ENCODE measurements at regions not wholly inside any gene's neighbourhood (a gene's known extent, or its start where the extent isn't known, plus 50 kb on each side); places are given as distances from the start of the nearest gene placed in this dataset.

DNA sequence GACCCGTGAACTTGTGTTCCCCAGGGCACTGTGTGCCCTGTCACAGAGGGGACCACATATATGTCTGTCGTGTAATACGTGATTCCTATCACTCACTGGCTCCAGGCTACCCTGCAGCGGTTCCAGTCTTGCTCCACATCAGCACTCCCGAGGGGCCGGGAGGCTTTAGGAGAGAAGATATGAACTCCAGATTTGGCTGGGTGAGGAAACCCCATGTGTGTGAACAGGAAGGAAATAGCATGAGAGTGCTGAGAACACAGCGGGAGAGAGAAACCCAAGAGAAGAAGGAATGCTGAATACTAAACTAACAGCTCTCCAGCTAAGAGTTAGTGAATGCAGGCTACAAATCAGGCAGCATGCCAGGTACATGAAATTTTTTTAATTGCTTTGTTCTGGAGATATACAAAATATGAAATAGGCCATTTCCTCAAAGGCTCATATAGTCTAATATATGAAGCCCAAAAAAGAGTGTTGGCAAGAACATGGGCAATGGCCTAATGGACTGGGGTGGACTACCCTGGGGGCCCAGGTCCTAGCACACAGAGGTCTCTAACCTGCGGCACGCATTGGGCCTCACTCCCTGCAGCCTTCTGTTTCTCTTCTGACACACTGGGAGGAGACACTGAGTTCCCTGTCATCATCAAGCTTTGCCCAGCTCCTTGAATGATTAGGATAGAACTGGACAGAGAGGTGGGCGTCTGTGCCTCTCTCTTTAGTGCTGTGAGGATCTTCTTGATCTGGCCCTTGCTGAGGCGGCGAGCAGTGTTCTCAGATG is 372.8 kb upstream of the RAB6C start:
- H4K20me1 ChIP-seq (ENCODE audit: insufficient read depth), result no peaks in the 10 kb centered on the region
- no peaks in the 10 kb centered on the region for H3K79me2 ChIP-seq (ENCODE audit: low read depth)
- intact Hi-C loops (cut with micrococcal nuclease; ENCODE audit: unreplicated experiment), result no loop called here
- no peak overlapping the region for H2AFZ ChIP-seq
- no TSS peak for BruUV-seq (replicated peaks)
- H3K4me3 ChIP-seq, result no peak overlapping the region
- H3K4me1 ChIP-seq (replicated peaks; ENCODE audit: insufficient read depth), result no peaks in the 10 kb centered on the region
- CTCF ChIA-PET, result no interaction called here
- no peaks in the 10 kb centered on the region for H3K36me3 ChIP-seq (ENCODE audit: low read depth)
- no peak for DNase-seq
- no peaks in the 10 kb centered on the region for H3F3A ChIP-seq (ENCODE audit: insufficient read depth, low read depth)
- H3K4me2 ChIP-seq, result no peak overlapping the region
- H3K27ac ChIP-seq, result no peak overlapping the region
- POLR2A ChIA-PET (ENCODE audit: unreplicated experiment), result no interaction called here
- no peaks in the 10 kb centered on the region for H3K9me3 ChIP-seq (ENCODE audit: insufficient read depth, low read depth)
- peaks cover 7% of the 10 kb centered on the region; the same call in 1 of the 2 replicates for H3K27me3 ChIP-seq (ENCODE audit: insufficient read depth, low read depth)
- H3K9me2 ChIP-seq (ENCODE audit: insufficient read depth), result no peaks in the 10 kb centered on the region
- TF ChIP-seq EZH2 (IDR thresholded peaks at IDR 0.05; ENCODE audit: low read depth), result no peak
- TF ChIP-seq, protein P1, sequence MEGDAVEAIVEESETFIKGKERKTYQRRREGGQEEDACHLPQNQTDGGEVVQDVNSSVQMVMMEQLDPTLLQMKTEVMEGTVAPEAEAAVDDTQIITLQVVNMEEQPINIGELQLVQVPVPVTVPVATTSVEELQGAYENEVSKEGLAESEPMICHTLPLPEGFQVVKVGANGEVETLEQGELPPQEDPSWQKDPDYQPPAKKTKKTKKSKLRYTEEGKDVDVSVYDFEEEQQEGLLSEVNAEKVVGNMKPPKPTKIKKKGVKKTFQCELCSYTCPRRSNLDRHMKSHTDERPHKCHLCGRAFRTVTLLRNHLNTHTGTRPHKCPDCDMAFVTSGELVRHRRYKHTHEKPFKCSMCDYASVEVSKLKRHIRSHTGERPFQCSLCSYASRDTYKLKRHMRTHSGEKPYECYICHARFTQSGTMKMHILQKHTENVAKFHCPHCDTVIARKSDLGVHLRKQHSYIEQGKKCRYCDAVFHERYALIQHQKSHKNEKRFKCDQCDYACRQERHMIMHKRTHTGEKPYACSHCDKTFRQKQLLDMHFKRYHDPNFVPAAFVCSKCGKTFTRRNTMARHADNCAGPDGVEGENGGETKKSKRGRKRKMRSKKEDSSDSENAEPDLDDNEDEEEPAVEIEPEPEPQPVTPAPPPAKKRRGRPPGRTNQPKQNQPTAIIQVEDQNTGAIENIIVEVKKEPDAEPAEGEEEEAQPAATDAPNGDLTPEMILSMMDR (conservative IDR thresholded peaks at IDR 0.05), result no peak

DNA sequence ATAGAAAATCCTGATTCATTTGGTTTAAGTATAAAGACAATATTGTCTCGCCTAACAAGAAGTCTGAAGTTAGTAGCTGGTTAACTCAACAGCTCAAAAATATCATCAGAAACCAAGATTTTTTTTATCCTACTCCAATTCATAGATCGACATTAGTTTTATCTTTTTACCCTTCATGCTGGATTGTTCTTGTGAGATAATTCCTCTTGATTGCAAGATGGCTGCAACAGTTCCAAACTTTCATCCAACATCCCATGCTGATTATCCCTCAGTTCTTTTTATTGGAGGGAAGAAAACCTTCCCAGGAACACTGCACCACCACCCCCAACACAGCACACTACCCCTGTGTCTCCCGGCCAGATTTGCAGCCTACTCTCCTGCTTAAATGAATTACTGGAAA is 370.2 kb upstream of the RAB6C start:
- BruUV-seq (replicated peaks), result no TSS peak

DNA sequence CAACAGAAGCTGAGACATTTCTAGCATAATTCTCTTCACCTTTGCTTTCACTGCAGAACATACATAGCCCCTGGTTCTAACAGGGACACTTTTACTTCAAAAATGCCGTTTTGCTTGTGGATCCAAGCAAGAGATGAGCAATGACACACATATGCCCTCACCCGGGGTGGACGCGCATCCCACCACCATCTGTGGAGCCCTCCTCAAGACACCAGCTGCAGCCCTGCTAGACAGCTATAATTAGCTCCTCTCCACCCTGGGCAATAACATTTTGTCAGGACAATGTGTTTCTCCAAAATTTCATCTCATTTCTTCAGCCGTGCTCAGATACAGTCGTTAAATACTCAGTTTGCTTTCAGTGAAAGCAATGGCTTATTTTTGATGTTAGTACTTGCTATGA is 368.7 kb upstream of the RAB6C start:
- POLR2A ChIA-PET (ENCODE audit: unreplicated experiment), result no interaction called here
- DNase-seq, result no peak
- Histone ChIP-seq H3K4me3 (no peak overlapping the region), H2AFZ (no peak overlapping the region), H3K9me3 (ENCODE audit: insufficient read depth, low read depth) (no peaks in the 10 kb centered on the region), H3K27ac (no peak overlapping the region), H3K4me2 (no peak overlapping the region), H3K27me3 (ENCODE audit: insufficient read depth, low read depth) (peaks cover 8% of the 10 kb centered on the region), H3K9me2 (ENCODE audit: insufficient read depth) (no peaks in the 10 kb centered on the region; the same call in 1 of the 2 replicates), H4K20me1 (ENCODE audit: insufficient read depth) (no peaks in the 10 kb centered on the region), H3K4me1 (replicated peaks; ENCODE audit: insufficient read depth) (no peaks in the 10 kb centered on the region), H3K36me3 (ENCODE audit: low read depth) (no peaks in the 10 kb centered on the region), H3K79me2 (ENCODE audit: low read depth) (no peaks in the 10 kb centered on the region), H3F3A (ENCODE audit: insufficient read depth, low read depth) (no peaks in the 10 kb centered on the region)
- intact Hi-C loops (cut with micrococcal nuclease; ENCODE audit: unreplicated experiment), result no loop called here
- TF ChIP-seq EZH2 (IDR thresholded peaks at IDR 0.05; ENCODE audit: low read depth), result no peak
- TF ChIP-seq, protein P1 (conservative IDR thresholded peaks at IDR 0.05), result no peak
- BruUV-seq (replicated peaks), result no TSS peak
- CTCF ChIA-PET, result no interaction called here

More for the DNA sequence above, 370.2 kb upstream of the RAB6C start:
- Histone ChIP-seq H3K4me3 (no peak overlapping the region), H3K4me2 (no peak overlapping the region), H4K20me1 (ENCODE audit: insufficient read depth) (no peaks in the 10 kb centered on the region), H3K27me3 (ENCODE audit: insufficient read depth, low read depth) (peaks cover 12% of the 10 kb centered on the region), H3K36me3 (ENCODE audit: low read depth) (no peaks in the 10 kb centered on the region), H3K9me3 (ENCODE audit: insufficient read depth, low read depth) (no peaks in the 10 kb centered on the region), H2AFZ (no peak overlapping the region), H3K9me2 (ENCODE audit: insufficient read depth) (no peaks in the 10 kb centered on the region; the same call in 1 of the 2 replicates), H3K79me2 (ENCODE audit: low read depth) (no peaks in the 10 kb centered on the region), H3F3A (ENCODE audit: insufficient read depth, low read depth) (no peaks in the 10 kb centered on the region), H3K4me1 (replicated peaks; ENCODE audit: insufficient read depth) (no peaks in the 10 kb centered on the region), H3K27ac (no peak overlapping the region)
- POLR2A ChIA-PET (ENCODE audit: unreplicated experiment), result no interaction called here
- CTCF ChIA-PET, result no interaction called here
- DNase-seq, result no peak
- intact Hi-C loops (cut with micrococcal nuclease; ENCODE audit: unreplicated experiment), result no loop called here
- TF ChIP-seq, protein P1 (conservative IDR thresholded peaks at IDR 0.05), result no peak
- no peak for TF ChIP-seq EZH2 (IDR thresholded peaks at IDR 0.05; ENCODE audit: low read depth)
